ENCODE measurements at regions not wholly inside any gene's neighbourhood (a gene's known extent, or its start where the extent isn't known, plus 50 kb on each side); places are given as distances from the start of the nearest gene placed in this dataset.

DNA sequence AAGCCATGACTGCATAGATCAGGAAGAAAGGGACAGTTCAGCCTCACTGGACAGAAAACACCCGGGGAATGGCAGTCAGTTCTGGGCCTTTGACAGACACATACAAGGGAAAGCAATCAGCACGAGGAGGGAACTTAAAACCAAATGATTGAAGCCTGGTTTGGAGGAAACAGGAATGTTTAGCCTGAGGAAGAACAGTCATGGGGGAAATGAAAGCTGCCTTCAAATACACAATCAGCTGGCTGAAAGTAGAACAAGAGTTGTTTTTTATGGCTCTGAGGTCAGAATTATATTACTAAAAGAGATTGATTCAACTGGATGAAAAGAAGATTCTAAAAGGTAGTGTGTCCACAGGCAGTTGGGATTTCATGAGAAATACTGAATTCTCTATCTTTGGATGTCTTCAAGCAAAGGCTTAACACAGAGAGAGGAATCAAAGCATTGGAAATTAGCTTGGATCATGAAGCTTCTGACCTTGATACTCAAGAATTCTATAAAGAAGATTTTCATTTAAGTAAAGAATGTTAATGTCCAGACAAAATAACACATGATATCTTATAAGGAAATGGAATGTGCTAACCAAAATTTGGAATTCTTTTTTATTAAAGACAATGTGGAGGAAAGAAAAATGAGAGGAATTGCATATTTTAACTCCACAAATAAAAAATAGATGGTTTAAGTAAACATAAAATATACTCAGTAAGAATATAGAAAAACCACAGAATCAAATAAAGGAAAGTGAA lies 216.6 kb downstream of the IBTK start:
- Histone ChIP-seq H4K91ac (replicated peaks; ENCODE audit: insufficient read length, low read length) (no peak overlapping the region), H3K18ac (ENCODE audit: extremely low read depth, low read length) (no peak overlapping the region), H3K56ac (replicated peaks; ENCODE audit: insufficient read length, low read depth, low read length) (no peak overlapping the region), H3K36me3 (ENCODE audit: control insufficient read depth in 2 of 4, insufficient read depth in 4 of 4, low read length in 3 of 4) (no peaks in the 10 kb centered on the region), H2BK120ac (replicated peaks; ENCODE audit: low read depth, low read length) (no peak overlapping the region), H3K79me2 (ENCODE audit: control insufficient read depth in 1 of 2, insufficient read depth in 2 of 2, low read length in 2 of 2) (no peaks in the 10 kb centered on the region), H3K4ac (replicated peaks; ENCODE audit: insufficient read length, low read depth, low read length) (no peak overlapping the region), H4K20me1 (replicated peaks in 1 of 2; ENCODE audit: control insufficient read depth in 1 of 2, insufficient read depth in 2 of 2, low read length in 2 of 2) (no peaks in the 10 kb centered on the region), H3K9ac (replicated peaks in 1 of 4; ENCODE audit: extremely low read depth in 1 of 4, low read depth in 3 of 4, low read length in 3 of 4) (no peak overlapping the region), H3K4me3 (ENCODE audit: extremely low read depth in 1 of 4, insufficient read depth in 2 of 4, low read depth in 3 of 4, low read length in 4 of 4) (no peak overlapping the region), H4K8ac (ENCODE audit: extremely low read depth, insufficient read depth, low read length) (no peak overlapping the region), H2BK15ac (ENCODE audit: low read length) (no peak overlapping the region), H3K23ac (ENCODE audit: insufficient read length) (no peak overlapping the region), H3K4me1 (replicated peaks in 1 of 4; ENCODE audit: control insufficient read depth in 3 of 4, insufficient read depth in 4 of 4, low read length in 3 of 4) (no peaks in the 10 kb centered on the region), H2BK5ac (ENCODE audit: low read depth, low read length) (no peak overlapping the region), H3K23me2 (ENCODE audit: low read depth, low read length) (no peaks in the 10 kb centered on the region), H4K5ac (ENCODE audit: insufficient read length, low read depth, low read length) (no peak overlapping the region), H3K9me3 (ENCODE audit: insufficient read depth in 2 of 2, low read depth in 1 of 2, low read length in 1 of 2) (no peaks in the 10 kb centered on the region), H2AK5ac (ENCODE audit: low read depth, low read length) (no peak overlapping the region), H3K27me3 (replicated peaks in 1 of 4; ENCODE audit: control insufficient read depth in 3 of 4, extremely low read depth in 1 of 4, insufficient read depth in 3 of 4, low read length in 3 of 4) (no peaks in the 10 kb centered on the region), H3K27ac (ENCODE audit: low read depth, low read length) (no peak overlapping the region), H2BK20ac (ENCODE audit: low read length) (no peak overlapping the region), H2BK12ac (ENCODE audit: low read depth, low read length) (no peak overlapping the region), H2AFZ (ENCODE audit: low read length) (peak overlapping the region; percentile 49; the same call in 1 of the 2 replicates), H3K14ac (ENCODE audit: insufficient read length) (no peak overlapping the region), H3K4me2 (ENCODE audit: insufficient read depth in 1 of 2, low read depth in 2 of 2, low read length in 2 of 2) (no peak overlapping the region), H3K79me1 (ENCODE audit: low read depth, low read length) (no peaks in the 10 kb centered on the region)
- ChIA-PET CTCF (ENCODE audit: partially characterized antibody) (interaction anchor here (1.6 to 2.4 kb wide), 2 partner anchors 9 to 25 kb away, joined by 6 to 11 read pairs; no protein-coding TSS in a partner anchor), POLR2A (ENCODE audit: partially characterized antibody) (no interaction called here)
- TF ChIP-seq CHD1 (IDR thresholded peaks at IDR 0.05; ENCODE audit: low read depth, low read length) (no peak), GTF2F1 (IDR thresholded peaks at IDR 0.05; ENCODE audit: borderline replicate concordance, low read depth, low read length) (no peak), SP2 (IDR thresholded peaks at IDR 0.05; ENCODE audit: low read length) (no peak), JUND (IDR thresholded peaks at IDR 0.05; ENCODE audit: low read length) (no peak), CREB1 (IDR thresholded peaks at IDR 0.05) (no peak), POLR2AphosphoS5 (IDR thresholded peaks at IDR 0.05; ENCODE audit: low read depth, low read length) (no peak), SP1 (IDR thresholded peaks at IDR 0.05; ENCODE audit: low read depth, low read length) (no peak), TCF12 (IDR thresholded peaks at IDR 0.05; ENCODE audit: low read depth, low read length) (no peak)
- FAIRE-seq (no peak), DNase-seq (ENCODE audit: low read depth in 1 of 2, low spot score in 2 of 2) (no peak)
- WGBS, 2 experiments (ENCODE audit: extremely low coverage in 1 of 2, insufficient coverage in 1 of 2, insufficient read length in 1 of 2, insufficient replicate concordance in 2 of 2, low coverage in 1 of 2, low lambda C conversion rate in 2 of 2, missing lambda C conversion rate in 1 of 2), result 88% methylated on average over 2 of the region's 2 CpGs; no CpG with 5 or more reads in 1 of the 2 experiments

Measured in H1 (cell line).